Forelimb muscle (tissue), 1 donor: ENCODE measurements at regions not wholly inside any gene's neighbourhood (a gene's known extent, or its start where the extent isn't known, plus 50 kb on each side); places are given as distances from the start of the nearest gene placed in this dataset.

ENCODE experiments used
- DNase-seq: peaks from one replicate; pipeline ENCODE4 v3.0.0-alpha.2; 2013; ENCODE audit warnings: low read depth

DNA sequence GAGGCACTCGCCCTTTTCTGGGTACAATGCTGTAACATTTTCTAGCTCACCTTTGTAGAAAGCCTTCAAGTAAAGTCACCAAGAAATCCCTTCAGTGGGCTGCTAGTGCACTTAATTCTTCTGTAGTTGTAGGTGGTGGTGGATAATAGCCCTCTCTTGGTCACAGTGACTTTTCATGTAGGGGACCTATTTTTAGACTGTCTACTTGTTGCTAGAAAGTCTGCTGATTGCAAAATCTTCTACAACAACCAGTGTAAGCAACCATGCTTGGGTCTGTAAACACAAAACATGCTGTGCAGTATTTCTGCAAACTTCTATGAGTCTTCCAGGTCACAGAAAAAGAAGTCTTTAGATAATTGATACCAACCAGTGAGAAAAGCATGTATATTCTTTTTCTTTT is 55.6 kb downstream of the PBDC1 start:
- no peak for DNase-seq

DNA sequence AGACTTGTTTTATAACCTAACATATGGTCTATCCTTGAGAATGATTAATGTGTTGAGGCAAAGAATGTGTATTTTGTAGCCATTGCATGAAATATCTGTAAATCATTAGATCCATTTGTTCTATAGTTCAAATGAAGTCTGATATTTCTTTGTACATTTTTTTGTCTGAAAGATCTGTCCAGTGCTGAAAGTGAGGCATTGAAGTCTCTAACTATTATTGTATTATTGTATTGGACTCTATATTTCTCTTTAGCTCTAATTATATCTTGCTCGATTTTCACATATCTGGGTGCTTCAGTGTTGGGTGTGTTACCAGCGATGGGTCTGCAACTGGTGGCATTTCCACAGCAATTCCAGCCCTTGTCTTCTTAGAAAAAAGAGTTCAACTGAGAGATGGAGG is 76.0 kb downstream of the PBDC1 start:
- no peak for DNase-seq

DNA sequence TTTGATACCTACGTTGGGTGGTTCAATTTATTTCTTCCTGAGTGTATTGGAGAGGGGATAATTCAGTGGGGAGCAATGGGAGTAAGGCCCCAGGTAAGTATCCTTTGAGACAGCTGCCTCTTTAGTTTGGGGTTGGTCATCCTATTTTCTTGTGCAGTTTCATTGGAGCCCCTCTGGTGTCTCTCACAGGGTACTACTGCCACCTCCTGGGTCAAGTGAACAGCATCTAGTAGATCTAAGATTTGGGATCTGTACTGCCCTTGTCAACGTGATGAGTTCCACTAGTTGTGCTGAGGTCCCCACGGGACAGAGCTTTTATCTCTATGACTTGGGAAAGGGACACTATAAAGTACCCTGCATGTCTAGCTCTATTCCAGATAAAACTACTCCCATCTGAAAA is 80.6 kb downstream of the PBDC1 start:
- peak; percentile 6 for DNase-seq

DNA sequence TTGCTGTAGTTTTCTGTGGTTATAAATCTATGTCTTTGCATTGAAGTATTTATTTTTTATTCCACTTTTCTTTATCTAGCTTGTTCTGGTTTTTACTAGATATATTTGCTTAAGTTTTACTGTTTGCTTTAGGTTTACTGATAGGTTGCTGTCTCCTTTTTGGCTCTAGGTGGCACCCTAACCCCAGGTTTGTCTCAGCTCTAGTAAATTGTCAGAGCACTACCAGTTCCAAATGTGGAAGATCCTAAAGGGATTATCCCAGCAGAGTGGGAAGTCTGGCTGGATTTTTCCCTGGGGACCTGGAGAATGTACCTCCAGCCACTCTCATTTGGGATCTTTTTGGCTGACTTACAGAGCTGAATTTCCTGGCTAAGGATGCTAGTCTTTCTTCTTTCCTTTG is 106.1 kb downstream of the PBDC1 start:
- peak; percentile 22 for DNase-seq
